ENCODE measurements at regions not wholly inside any gene's neighbourhood (a gene's known extent, or its start where the extent isn't known, plus 50 kb on each side); places are given as distances from the start of the nearest gene placed in this dataset.

GRCh38 chr12:127888943-127889719, 377.8 kb upstream of the TMEM132C start:
- no peak for DNase-seq
- in situ Hi-C loops (cut with HindIII; ENCODE audit: low pct_ligation_motif_present, low pct_unique_long_range_greater_than_20kb, low sequenced_read_pairs), result no loop called here

- peak; percentile 42 for DNase-seq
- in situ Hi-C loops (cut with HindIII; ENCODE audit: low pct_ligation_motif_present, low pct_unique_long_range_greater_than_20kb, low sequenced_read_pairs), result no loop called here
Measured at GRCh38 chr12:127893895-127894609, 372.9 kb upstream of the TMEM132C start.

- no peak for DNase-seq
- in situ Hi-C loops (cut with HindIII; ENCODE audit: low pct_ligation_motif_present, low pct_unique_long_range_greater_than_20kb, low sequenced_read_pairs), result no loop called here
Measured at GRCh38 chr12:127896661-127897060, 370.3 kb upstream of the TMEM132C start.

GRCh38 chr12:127898616-127899015, 368.4 kb upstream of the TMEM132C start:
- DNase-seq, result no peak
- in situ Hi-C loops (cut with HindIII; ENCODE audit: low pct_ligation_motif_present, low pct_unique_long_range_greater_than_20kb, low sequenced_read_pairs), result no loop called here

- in situ Hi-C loops (cut with HindIII; ENCODE audit: low pct_ligation_motif_present, low pct_unique_long_range_greater_than_20kb, low sequenced_read_pairs), result no loop called here
- no peak for DNase-seq
Measured at GRCh38 chr12:127899971-127900370, 367.0 kb upstream of the TMEM132C start.

- DNase-seq, result no peak
- in situ Hi-C loops (cut with HindIII; ENCODE audit: low pct_ligation_motif_present, low pct_unique_long_range_greater_than_20kb, low sequenced_read_pairs), result no loop called here
Measured at GRCh38 chr12:127900386-127900785, 366.6 kb upstream of the TMEM132C start.

GRCh38 chr12:127903146-127903545, 363.8 kb upstream of the TMEM132C start:
- DNase-seq, result peak; percentile 68
- in situ Hi-C loops (cut with HindIII; ENCODE audit: low pct_ligation_motif_present, low pct_unique_long_range_greater_than_20kb, low sequenced_read_pairs), result no loop called here

- no peak for DNase-seq
- in situ Hi-C loops (cut with HindIII; ENCODE audit: low pct_ligation_motif_present, low pct_unique_long_range_greater_than_20kb, low sequenced_read_pairs), result no loop called here
Measured at GRCh38 chr12:127909041-127909440, 357.9 kb upstream of the TMEM132C start.

GRCh38 chr12:127911291-127911690, 355.7 kb upstream of the TMEM132C start:
- in situ Hi-C loops (cut with HindIII; ENCODE audit: low pct_ligation_motif_present, low pct_unique_long_range_greater_than_20kb, low sequenced_read_pairs), result no loop called here
- DNase-seq, result no peak

- in situ Hi-C loops (cut with HindIII; ENCODE audit: low pct_ligation_motif_present, low pct_unique_long_range_greater_than_20kb, low sequenced_read_pairs), result no loop called here
- no peak for DNase-seq
Measured at GRCh38 chr12:127912035-127912665, 354.8 kb upstream of the TMEM132C start.

GRCh38 chr12:127923501-127923900, 343.5 kb upstream of the TMEM132C start:
- DNase-seq, result no peak
- in situ Hi-C loops (cut with HindIII; ENCODE audit: low pct_ligation_motif_present, low pct_unique_long_range_greater_than_20kb, low sequenced_read_pairs), result no loop called here

GRCh38 chr12:127925971-127926370, 341.0 kb upstream of the TMEM132C start:
- in situ Hi-C loops (cut with HindIII; ENCODE audit: low pct_ligation_motif_present, low pct_unique_long_range_greater_than_20kb, low sequenced_read_pairs), result no loop called here
- peak; percentile 41 for DNase-seq

GRCh38 chr12:127928178-127928577, 338.8 kb upstream of the TMEM132C start:
- DNase-seq, result no peak
- in situ Hi-C loops (cut with HindIII; ENCODE audit: low pct_ligation_motif_present, low pct_unique_long_range_greater_than_20kb, low sequenced_read_pairs), result no loop called here

GRCh38 chr12:127928615-127929571, 338.1 kb upstream of the TMEM132C start:
- no peak for DNase-seq
- in situ Hi-C loops (cut with HindIII; ENCODE audit: low pct_ligation_motif_present, low pct_unique_long_range_greater_than_20kb, low sequenced_read_pairs), result no loop called here

- DNase-seq, result no peak
- in situ Hi-C loops (cut with HindIII; ENCODE audit: low pct_ligation_motif_present, low pct_unique_long_range_greater_than_20kb, low sequenced_read_pairs), result no loop called here
Measured at GRCh38 chr12:127930122-127930521, 336.8 kb upstream of the TMEM132C start.

- in situ Hi-C loops (cut with HindIII; ENCODE audit: low pct_ligation_motif_present, low pct_unique_long_range_greater_than_20kb, low sequenced_read_pairs), result no loop called here
- DNase-seq, result no peak
Measured at GRCh38 chr12:127934409-127934808, 332.6 kb upstream of the TMEM132C start.

GRCh38 chr12:127936463-127936862, 330.5 kb upstream of the TMEM132C start:
- in situ Hi-C loops (cut with HindIII; ENCODE audit: low pct_ligation_motif_present, low pct_unique_long_range_greater_than_20kb, low sequenced_read_pairs), result no loop called here
- DNase-seq, result no peak

GRCh38 chr12:127941332-127941731, 325.6 kb upstream of the TMEM132C start:
- DNase-seq, result no peak
- in situ Hi-C loops (cut with HindIII; ENCODE audit: low pct_ligation_motif_present, low pct_unique_long_range_greater_than_20kb, low sequenced_read_pairs), result no loop called here

- no peak for DNase-seq
- in situ Hi-C loops (cut with HindIII; ENCODE audit: low pct_ligation_motif_present, low pct_unique_long_range_greater_than_20kb, low sequenced_read_pairs), result no loop called here
Measured at GRCh38 chr12:127942981-127943380, 324.0 kb upstream of the TMEM132C start.

Data from ACHN (cell line).